GM18519 (cell line): ENCODE measurements at regions not wholly inside any gene's neighbourhood (a gene's known extent, or its start where the extent isn't known, plus 50 kb on each side); places are given as distances from the start of the nearest gene placed in this dataset.
"Not testable (repeated sequence)": the region's sequence is repeated elsewhere in the genome, so short reads cannot be mapped to it uniquely, and the experiment has no call there.

Experiments
- ATAC-seq: cut with Tn5 transposase; IDR thresholded peaks from one replicate; pipeline ENCODE4 v1.9.1; 2021; ENCODE audit warnings: mild to moderate bottlenecking, moderate library complexity; ENCODE audit not compliant: unreplicated experiment, low FRiP score

DNA sequence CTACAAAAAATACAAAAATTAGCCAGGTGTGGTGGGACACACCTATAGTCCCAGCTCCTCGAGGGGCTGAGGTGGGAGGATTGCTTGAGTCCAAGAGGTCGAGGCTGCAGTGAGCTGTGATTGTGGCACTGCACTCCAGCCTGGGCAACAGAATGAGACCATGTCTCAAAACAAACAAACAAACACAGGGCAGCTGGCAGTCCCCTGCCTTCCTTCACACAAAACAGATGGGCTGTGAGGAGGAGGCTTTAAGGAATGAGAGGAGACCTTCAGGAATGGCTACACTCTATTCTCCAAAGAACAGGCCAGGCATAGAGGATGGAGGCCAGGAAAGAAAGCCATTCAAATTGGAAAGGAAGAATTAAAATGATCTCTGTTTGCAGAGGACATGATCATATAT is 65.6 kb upstream of the MAML3 start:
- ATAC-seq, result no peak

DNA sequence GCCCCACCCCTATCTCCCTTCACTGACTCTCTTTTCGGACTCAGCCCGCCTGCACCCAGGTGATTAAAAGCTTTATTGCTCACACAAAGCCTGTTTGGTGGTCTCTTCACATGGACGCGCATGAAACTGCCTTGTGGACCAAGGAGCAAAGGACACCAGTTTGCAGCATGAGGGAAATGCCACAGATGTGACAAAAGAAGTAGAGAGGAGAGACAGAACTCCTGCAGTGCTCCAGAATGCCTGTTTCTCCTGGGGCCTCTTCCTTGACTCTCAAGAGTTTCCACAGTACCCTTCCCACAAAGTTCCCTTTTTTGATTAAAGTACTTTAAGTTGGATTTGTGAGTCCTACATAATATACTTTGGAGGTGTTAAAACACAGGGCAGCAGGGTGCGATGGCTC is 65.1 kb upstream of the MAML3 start:
- ATAC-seq, result not testable (repeated sequence)

DNA sequence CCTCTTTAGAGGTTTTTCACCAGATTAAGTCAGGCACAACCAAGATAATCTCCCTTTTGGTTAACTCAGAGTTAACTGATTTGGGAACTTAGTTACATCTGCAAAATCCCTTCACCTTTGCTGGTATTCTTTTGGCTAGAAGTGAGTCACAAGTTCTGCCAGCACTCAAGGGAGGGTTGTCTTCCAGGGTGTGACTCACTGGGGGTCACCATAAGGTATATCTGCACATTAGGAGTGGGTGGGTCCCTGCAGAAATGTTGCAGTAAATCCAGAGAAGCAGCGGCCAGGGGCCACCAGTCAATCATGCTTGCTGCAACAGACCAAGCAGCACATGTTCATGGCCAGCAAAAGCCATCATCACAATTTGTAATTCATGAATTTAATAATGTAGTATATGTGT is 59.8 kb upstream of the MAML3 start:
- ATAC-seq, result no peak

DNA sequence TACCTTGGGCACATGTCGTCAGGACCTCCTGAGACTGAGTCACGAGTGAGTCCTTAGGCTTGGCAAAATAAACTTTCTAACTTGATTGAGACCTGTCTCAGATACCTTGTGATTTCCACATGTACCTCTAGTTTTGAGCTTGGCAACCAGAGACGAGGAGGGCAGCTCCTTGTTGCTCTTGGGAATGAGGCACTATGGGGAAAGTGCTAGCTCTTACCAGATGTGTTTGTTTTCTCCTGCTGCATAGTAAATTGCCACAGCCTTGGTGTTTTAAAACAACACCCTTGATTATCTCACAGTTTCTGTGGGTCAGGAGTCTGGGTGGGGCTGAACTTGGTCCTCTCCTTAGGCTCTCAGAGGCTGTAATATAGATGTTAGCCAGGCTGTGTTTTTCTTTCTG is 59.1 kb upstream of the MAML3 start:
- ATAC-seq, result no peak

DNA sequence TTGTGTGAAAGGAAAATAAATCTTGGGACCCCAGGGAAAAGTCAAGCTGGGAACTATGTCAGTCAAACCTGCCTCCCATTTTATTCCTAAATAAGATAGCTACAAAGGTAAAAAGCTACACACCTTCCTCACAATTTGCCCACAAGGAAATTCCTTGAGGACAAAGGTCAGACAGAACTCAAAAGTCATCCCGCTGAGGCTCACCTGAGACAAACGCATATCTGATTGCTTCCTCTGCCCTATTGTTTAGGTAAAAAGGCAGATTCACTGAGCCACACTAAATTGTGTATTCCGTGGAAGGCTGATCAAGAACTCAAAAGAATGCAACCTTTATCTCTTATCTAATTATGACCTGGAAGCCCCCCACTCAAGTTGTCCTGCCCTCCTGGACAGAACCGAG is 58.7 kb upstream of the MAML3 start:
- no peak for ATAC-seq

DNA sequence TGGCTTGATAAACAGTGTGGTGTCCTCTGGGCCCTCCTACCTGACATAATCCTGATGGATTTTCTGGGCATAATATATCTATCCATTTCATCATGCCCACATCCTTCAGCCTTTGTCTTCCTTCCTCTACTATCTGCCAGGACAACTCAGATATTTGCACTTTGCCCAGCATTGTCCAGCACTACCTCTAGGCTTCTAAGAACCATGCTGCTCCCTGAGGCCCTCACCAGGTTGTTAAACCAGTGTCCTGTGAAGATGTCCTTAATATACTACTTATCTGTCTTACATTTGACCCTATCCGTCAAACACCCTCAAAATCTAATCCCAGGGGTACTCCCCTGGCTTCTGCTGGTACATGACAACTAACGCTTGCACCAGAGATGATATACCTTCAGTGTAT is 58.2 kb upstream of the MAML3 start:
- no peak for ATAC-seq

DNA sequence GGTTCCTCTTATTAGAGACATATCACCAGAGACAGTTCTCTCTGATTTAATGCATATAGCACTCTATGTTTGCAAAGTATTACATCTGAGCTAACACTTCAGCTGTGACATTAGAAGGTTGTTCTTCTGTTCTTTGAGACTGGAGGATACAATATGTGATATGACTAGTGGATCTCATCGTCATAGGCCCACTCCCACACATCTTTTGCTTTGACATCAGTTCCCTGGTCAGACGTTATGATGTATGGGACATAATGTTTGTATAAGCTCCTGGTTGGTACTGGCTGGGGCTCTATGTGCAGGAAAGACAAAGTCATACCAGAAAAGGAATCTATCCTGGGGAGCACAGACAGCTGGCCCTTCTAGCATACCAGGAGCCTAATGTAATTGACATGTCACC is 57.7 kb upstream of the MAML3 start:
- no peak for ATAC-seq

DNA sequence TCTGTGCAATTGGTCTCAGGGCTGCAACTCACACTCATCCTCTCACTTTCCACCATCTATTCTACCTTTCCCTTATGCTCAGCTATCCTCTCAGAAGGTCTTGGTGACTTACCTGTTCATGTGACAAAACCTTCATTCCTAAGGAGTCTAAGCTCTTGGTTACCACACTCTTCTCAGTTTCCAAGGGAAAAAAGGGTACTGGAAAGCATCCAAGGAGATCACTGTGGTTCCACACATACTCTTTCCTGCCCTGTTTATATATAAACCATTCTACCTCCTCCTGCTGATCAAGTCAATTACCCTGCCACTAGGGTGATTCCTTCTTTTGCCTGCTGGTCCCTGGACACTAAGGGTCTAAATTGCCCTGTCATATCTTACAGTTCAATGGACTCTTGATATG is 57.2 kb upstream of the MAML3 start:
- no peak for ATAC-seq

DNA sequence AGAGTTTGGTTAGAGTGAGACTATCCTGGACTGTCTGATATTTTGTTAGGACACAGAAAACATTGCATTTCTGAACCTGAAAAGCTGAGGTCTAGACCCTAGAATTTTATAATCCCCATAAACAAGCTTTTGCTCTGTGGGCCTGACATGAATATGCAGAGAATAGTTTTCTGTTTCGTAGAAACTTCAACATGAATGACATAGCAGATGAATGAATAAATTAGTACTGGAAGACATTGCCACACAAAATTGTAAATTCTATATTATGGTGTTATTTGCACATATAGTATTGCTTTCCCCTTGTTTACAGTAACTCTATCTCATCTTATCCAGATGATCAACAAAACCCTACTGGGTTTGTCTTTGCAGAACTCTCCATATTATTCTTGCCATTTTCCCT is 54.9 kb upstream of the MAML3 start:
- ATAC-seq, result no peak
